ENCODE measurements at regions not wholly inside any gene's neighbourhood (a gene's known extent, or its start where the extent isn't known, plus 50 kb on each side); places are given as distances from the start of the nearest gene placed in this dataset.

DNA sequence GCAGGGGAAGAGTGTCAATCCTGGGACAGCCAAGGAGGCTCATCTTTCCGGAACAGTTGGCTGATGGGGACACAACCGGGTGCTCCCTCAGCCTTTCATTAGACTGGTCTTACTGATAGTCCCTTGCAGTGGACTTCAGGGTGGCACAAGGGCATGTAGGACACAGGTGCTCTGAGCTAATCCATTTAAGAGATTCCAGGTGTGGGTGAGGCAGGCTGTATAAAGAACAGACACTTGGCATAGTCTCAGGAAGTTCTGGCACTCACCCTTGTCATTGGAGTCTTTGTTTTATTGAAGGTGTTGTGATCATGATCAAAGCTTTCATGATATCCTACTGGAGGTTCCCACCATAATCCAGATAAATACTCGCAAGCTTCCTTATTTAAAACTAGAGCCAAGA lies 341.6 kb downstream of the EMP1 start:
- FAIRE-seq: no peak
- POLR2A ChIA-PET: interaction anchor here (2.0 kb wide), 1 partner anchor 54 kb away, joined by 9 read pairs; no protein-coding TSS in a partner anchor
- intact Hi-C loops (cut with micrococcal nuclease; ENCODE audit: unreplicated experiment): no loop called here

DNA sequence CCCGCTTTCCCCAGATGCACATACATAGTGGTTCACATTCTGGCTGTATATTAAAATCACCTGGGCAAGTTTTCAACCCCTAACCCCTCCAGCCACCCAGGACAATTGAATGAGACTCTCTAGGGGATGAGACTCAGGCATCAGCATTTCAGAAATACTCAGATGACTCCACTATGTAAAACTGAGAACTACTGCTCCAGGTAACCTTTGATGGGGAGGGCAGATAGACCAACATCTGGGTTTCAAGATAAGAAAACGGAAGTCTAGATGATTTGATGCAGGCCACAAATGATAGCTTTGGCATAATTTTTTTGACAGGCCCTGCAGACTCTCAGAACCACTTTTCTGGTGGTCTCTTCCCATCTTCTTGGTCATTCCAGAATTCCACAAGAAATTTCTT lies 341.1 kb downstream of the EMP1 start:
- FAIRE-seq (peak; percentile 71), ATAC-seq (peak; percentile 87), DNase-seq (ENCODE audit: low read depth, low spot score) (peak; percentile 38)
- Histone ChIP-seq H3K9ac (ENCODE audit: control insufficient read depth, insufficient read depth, low read length) (no peak overlapping the region), H3K27me3 (replicated peaks in 1 of 2; ENCODE audit: control insufficient read depth in 2 of 2, insufficient read depth in 2 of 2, low read length in 1 of 2) (peaks cover 0 to 3% of the 10 kb centered on the region in 2 experiments; a peak in 1 of 4 replicates), H3K4me2 (ENCODE audit: control insufficient read depth, insufficient read depth) (no peak overlapping the region), H3K4me1 (ENCODE audit: control insufficient read depth, insufficient read depth, low read length) (peaks cover 21% of the 10 kb centered on the region), H4K20me1 (ENCODE audit: control insufficient read depth, insufficient read depth) (no peaks in the 10 kb centered on the region), H3K27ac (ENCODE audit: control insufficient read depth, insufficient read depth) (no peak overlapping the region), H3K9me3 (replicated peaks; ENCODE audit: control insufficient read depth, insufficient read depth, low read length) (no peaks in the 10 kb centered on the region), H3K36me3 (ENCODE audit: control insufficient read depth in 2 of 2, insufficient read depth in 2 of 2, low read length in 1 of 2) (no peaks in the 10 kb centered on the region), H2AFZ (ENCODE audit: control insufficient read depth, low read depth, low read length) (no peak overlapping the region), H3K79me2 (ENCODE audit: control insufficient read depth, insufficient read depth, low read length) (no peaks in the 10 kb centered on the region), H3K4me3 (no peak overlapping the region)
- SMC1A ChIA-PET (ENCODE audit: uncharacterized antibody, unreplicated experiment): interaction anchor here (0.8 to 8.4 kb wide), 10 partner anchors 10 to 123 kb away, joined by 3 to 88 read pairs (median 6); no protein-coding TSS in a partner anchor
- CTCF ChIA-PET: interaction anchor here (1.1 to 6.8 kb wide), 6 partner anchors 10 to 175 kb away, joined by 3 to 71 read pairs (median 32); no protein-coding TSS in a partner anchor
- intact Hi-C loops (cut with micrococcal nuclease; ENCODE audit: unreplicated experiment): loop anchor here (1.0 to 2.0 kb wide), 4 partner anchors 51 to 175 kb away; no protein-coding TSS in a partner anchor
- in situ Hi-C loops (cut with MboI): no loop called here
- no TSS peak for BruUV-seq (replicated peaks)
- 38% methylated on average over 2 of the region's 2 CpGs for whole genome bisulfite sequencing (ENCODE audit: insufficient coverage, insufficient replicate concordance, low lambda C conversion rate, missing lambda C conversion rate)
- POLR2A ChIA-PET: interaction anchor here (2.0 kb wide), 1 partner anchor 54 kb away, joined by 9 read pairs; no protein-coding TSS in a partner anchor
- RAD21 ChIA-PET (ENCODE audit: unreplicated experiment): interaction anchor here (0.7 to 7.6 kb wide), 6 partner anchors 11 to 176 kb away, joined by 3 to 72 read pairs (median 5); no protein-coding TSS in a partner anchor
- TF ChIP-seq RBBP5 (conservative IDR thresholded peaks at IDR 0.05) (no peak), MTA2 (IDR thresholded peaks at IDR 0.05; ENCODE audit: low read depth) (peak; percentile 73), WRNIP1 (IDR thresholded peaks at IDR 0.05; ENCODE audit: borderline replicate concordance, low read depth, low read length) (no peak), TARDBP (IDR thresholded peaks at IDR 0.05; ENCODE audit: borderline replicate concordance) (no peak), IKZF2 (IDR thresholded peaks at IDR 0.05) (peak; percentile 47 to 74; a peak in 3 of 4 replicates), SPI1 (IDR thresholded peaks at IDR 0.05; ENCODE audit: borderline replicate concordance, insufficient read depth, low read depth, low read length) (peak; percentile 69)
- TF ChIP-seq, protein P1, sequence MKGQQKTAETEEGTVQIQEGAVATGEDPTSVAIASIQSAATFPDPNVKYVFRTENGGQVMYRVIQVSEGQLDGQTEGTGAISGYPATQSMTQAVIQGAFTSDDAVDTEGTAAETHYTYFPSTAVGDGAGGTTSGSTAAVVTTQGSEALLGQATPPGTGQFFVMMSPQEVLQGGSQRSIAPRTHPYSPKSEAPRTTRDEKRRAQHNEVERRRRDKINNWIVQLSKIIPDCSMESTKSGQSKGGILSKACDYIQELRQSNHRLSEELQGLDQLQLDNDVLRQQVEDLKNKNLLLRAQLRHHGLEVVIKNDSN (IDR thresholded peaks at IDR 0.05; ENCODE audit: borderline replicate concordance, extremely low read length, insufficient read depth, low read depth, low read length): no peak
- TF ChIP-seq, protein P2, sequence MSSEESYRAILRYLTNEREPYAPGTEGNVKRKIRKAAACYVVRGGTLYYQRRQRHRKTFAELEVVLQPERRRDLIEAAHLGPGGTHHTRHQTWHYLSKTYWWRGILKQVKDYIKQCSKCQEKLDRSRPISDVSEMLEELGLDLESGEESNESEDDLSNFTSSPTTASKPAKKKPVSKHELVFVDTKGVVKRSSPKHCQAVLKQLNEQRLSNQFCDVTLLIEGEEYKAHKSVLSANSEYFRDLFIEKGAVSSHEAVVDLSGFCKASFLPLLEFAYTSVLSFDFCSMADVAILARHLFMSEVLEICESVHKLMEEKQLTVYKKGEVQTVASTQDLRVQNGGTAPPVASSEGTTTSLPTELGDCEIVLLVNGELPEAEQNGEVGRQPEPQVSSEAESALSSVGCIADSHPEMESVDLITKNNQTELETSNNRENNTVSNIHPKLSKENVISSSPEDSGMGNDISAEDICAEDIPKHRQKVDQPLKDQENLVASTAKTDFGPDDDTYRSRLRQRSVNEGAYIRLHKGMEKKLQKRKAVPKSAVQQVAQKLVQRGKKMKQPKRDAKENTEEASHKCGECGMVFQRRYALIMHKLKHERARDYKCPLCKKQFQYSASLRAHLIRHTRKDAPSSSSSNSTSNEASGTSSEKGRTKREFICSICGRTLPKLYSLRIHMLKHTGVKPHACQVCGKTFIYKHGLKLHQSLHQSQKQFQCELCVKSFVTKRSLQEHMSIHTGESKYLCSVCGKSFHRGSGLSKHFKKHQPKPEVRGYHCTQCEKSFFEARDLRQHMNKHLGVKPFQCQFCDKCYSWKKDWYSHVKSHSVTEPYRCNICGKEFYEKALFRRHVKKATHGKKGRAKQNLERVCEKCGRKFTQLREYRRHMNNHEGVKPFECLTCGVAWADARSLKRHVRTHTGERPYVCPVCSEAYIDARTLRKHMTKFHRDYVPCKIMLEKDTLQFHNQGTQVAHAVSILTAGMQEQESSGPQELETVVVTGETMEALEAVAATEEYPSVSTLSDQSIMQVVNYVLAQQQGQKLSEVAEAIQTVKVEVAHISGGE (CRISPR knock-in tag; IDR thresholded peaks at IDR 0.05): no peak

More for the DNA sequence above, 341.6 kb downstream of the EMP1 start:
- DNase-seq (ENCODE audit: low read depth, low spot score) (no peak), ATAC-seq (no peak)
- Histone ChIP-seq H3K9me3 (replicated peaks; ENCODE audit: control insufficient read depth, insufficient read depth, low read length) (no peaks in the 10 kb centered on the region), H4K20me1 (ENCODE audit: control insufficient read depth, insufficient read depth) (no peaks in the 10 kb centered on the region), H2AFZ (ENCODE audit: control insufficient read depth, low read depth, low read length) (no peak overlapping the region), H3K4me3 (no peak overlapping the region), H3K4me1 (ENCODE audit: control insufficient read depth, insufficient read depth, low read length) (peaks cover 21% of the 10 kb centered on the region), H3K27me3 (replicated peaks in 1 of 2; ENCODE audit: control insufficient read depth in 2 of 2, insufficient read depth in 2 of 2, low read length in 1 of 2) (peaks cover 0 to 3% of the 10 kb centered on the region in 2 experiments; a peak in 1 of 4 replicates), H3K4me2 (ENCODE audit: control insufficient read depth, insufficient read depth) (no peak overlapping the region), H3K79me2 (ENCODE audit: control insufficient read depth, insufficient read depth, low read length) (no peaks in the 10 kb centered on the region), H3K27ac (ENCODE audit: control insufficient read depth, insufficient read depth) (no peak overlapping the region), H3K36me3 (ENCODE audit: control insufficient read depth in 2 of 2, insufficient read depth in 2 of 2, low read length in 1 of 2) (no peaks in the 10 kb centered on the region), H3K9ac (ENCODE audit: control insufficient read depth, insufficient read depth, low read length) (no peak overlapping the region)
- ChIA-PET CTCF (interaction anchor here (1.1 to 6.8 kb wide), 5 partner anchors 9 to 176 kb away, joined by 3 to 71 read pairs (median 45); no protein-coding TSS in a partner anchor), SMC1A (ENCODE audit: uncharacterized antibody, unreplicated experiment) (interaction anchor here (0.8 to 8.4 kb wide), 9 partner anchors 10 to 123 kb away, joined by 3 to 88 read pairs (median 6); no protein-coding TSS in a partner anchor), RAD21 (ENCODE audit: unreplicated experiment) (interaction anchor here (0.6 to 7.6 kb wide), 2 partner anchors 53 to 123 kb away, joined by 3 to 72 read pairs; no protein-coding TSS in a partner anchor)
- in situ Hi-C loops (cut with MboI): no loop called here
- no TSS peak for BruUV-seq (replicated peaks)
- WGBS (ENCODE audit: insufficient coverage, insufficient replicate concordance, low lambda C conversion rate, missing lambda C conversion rate): 32% methylated on average over 3 of the region's 3 CpGs
- TF ChIP-seq, protein P3, sequence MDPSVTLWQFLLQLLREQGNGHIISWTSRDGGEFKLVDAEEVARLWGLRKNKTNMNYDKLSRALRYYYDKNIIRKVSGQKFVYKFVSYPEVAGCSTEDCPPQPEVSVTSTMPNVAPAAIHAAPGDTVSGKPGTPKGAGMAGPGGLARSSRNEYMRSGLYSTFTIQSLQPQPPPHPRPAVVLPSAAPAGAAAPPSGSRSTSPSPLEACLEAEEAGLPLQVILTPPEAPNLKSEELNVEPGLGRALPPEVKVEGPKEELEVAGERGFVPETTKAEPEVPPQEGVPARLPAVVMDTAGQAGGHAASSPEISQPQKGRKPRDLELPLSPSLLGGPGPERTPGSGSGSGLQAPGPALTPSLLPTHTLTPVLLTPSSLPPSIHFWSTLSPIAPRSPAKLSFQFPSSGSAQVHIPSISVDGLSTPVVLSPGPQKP (IDR thresholded peaks at IDR 0.05; ENCODE audit: low read depth, low read length): no peak
- TF ChIP-seq CHD4 (IDR thresholded peaks at IDR 0.05): no peak
- no peak for TF ChIP-seq HDAC2 (IDR thresholded peaks at IDR 0.05)

Data from GM12878 (cell line).